Urinary bladder (tissue), 3 donors: ENCODE measurements at regions not wholly inside any gene's neighbourhood (a gene's known extent, or its start where the extent isn't known, plus 50 kb on each side); places are given as distances from the start of the nearest gene placed in this dataset.

Experiments used
- DNase-seq: peaks from one replicate; pipeline ENCODE4 v3.0.0-alpha.2; 2015; ENCODE audit errors: extremely low spot score
- H3K27ac ChIP-seq: one replicate; pipeline ENCODE4 v1.5.1; 2013; ENCODE audit warnings: low read depth, mild to moderate bottlenecking, moderate library complexity
- H3K36me3 ChIP-seq: one replicate; pipeline ENCODE4 v1.6.1; 2013; ENCODE audit warnings: mild to moderate bottlenecking, moderate library complexity; ENCODE audit not compliant: insufficient read depth
- H3K4me1 ChIP-seq: one replicate; pipeline ENCODE4 v1.6.1; 2013; ENCODE audit warnings: mild to moderate bottlenecking, moderate library complexity; ENCODE audit not compliant: insufficient read depth
- H3K4me3 ChIP-seq: one replicate; pipeline ENCODE4 v1.5.1; 2013; ENCODE audit warnings: low read depth, low read length
- WGBS: extraction: QIAGEN DNeasy Blood & Tissue Kit; methylation state at CpG from one replicate; pipeline ENCODE4 v1.1.7; 2013; 5-methylcytosine and 5-hydroxymethylcytosine counted together
- donor health status: healthy with polysubstance abuse.
- donor health status: healthy.

DNA sequence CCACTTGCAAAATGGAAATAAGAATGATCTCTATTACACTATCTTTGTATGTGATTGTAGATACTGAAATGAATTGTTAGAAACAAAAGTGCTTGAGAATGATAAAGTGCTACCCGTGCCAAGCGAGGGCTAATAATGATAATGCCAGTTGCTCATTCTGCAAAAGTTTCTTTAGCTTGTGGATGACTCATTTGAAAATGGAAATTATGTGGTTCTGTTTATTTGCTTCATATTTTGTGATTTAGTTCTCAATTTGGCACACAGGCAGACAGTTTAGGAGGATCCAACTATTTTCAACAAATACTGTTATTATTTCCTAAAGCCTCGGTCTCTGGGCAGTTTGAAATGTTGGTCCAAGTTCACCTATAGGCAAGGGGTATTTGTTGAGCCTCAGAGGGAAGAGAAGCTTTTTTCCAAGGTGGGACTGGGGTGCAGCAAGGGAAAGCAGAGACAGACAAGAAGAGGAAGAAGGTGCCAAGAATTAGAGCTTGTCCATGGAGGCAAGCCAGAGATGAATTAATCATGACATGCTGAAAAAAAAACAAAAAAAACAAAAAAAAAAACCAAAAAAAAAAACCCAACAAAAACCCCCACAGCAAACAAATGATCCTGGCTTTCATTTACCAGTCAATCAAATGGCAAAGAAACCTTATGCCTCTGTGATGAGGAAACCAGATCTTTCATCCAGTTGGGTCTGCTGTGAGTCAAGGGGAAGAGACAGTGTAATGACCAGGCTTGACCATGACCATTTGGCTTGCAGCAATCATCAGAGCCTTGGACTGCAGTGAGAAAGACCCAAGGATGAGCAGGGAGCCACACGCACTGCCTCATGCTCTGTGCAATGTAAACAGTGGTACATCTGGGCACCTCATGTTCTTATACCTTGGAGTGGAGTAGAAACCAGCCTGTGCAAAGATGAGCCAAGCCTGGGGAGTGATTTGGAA lies 285.0 kb upstream of the HABP2 start:
- H3K4me3 ChIP-seq = no peak overlapping the region
- 60% methylated on average over 4 of the region's 4 CpGs for WGBS
- no peak overlapping the region for H3K27ac ChIP-seq
- DNase-seq = no peak
- H3K4me1 ChIP-seq = peaks cover 1% of the 10 kb centered on the region
- H3K36me3 ChIP-seq = no peaks in the 10 kb centered on the region

DNA sequence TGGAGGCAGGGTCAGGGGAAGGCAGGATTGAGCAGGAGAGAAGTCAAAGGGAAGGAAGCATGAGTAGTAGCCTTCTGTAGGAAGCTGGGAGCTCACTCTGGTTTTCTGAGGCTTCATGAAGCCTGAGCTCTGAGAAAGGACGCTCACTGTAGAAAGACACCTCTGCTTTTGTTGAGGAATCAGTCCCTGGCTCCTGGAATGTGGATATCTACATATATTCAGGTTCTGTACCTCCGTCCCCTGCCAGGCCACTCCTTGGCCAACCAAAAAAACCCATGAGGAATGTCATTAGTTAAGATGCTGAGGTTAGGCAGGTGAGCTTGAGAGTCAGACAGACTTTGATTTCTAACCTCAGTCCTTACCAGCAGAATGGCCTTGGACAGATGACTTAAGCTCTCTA lies 283.5 kb upstream of the HABP2 start:
- H3K4me3 ChIP-seq = no peak overlapping the region
- H3K36me3 ChIP-seq = no peaks in the 10 kb centered on the region
- DNase-seq = no peak
- H3K4me1 ChIP-seq = peaks cover 1% of the 10 kb centered on the region
- no peak overlapping the region for H3K27ac ChIP-seq
- WGBS = 91% methylated on average over 2 of the region's 2 CpGs

DNA sequence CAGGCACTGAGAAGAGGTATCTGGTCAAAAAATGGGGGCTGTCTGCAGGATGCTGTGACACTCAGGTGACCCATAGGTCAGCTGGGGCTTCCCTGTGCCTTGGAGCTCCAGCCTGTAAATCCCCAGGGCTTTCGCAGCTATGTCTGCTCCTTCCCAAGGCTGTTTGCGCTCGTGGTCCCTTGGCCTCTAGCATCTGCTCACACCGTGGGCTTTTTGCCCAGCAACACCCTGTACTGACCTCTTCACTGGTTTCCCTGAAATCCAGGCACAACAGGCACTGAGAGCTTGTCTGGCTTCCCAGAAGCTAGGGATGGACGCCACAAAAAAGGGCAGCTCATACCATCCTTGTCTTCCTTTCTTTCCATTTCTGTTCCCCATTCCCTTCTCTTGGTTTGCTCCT lies 280.3 kb upstream of the HABP2 start:
- WGBS = 83% methylated on average over 5 of the region's 5 CpGs
- no peak for DNase-seq
- Histone ChIP-seq H3K4me1 (peaks cover 1% of the 10 kb centered on the region), H3K36me3 (no peaks in the 10 kb centered on the region), H3K4me3 (no peak overlapping the region), H3K27ac (no peak overlapping the region)

DNA sequence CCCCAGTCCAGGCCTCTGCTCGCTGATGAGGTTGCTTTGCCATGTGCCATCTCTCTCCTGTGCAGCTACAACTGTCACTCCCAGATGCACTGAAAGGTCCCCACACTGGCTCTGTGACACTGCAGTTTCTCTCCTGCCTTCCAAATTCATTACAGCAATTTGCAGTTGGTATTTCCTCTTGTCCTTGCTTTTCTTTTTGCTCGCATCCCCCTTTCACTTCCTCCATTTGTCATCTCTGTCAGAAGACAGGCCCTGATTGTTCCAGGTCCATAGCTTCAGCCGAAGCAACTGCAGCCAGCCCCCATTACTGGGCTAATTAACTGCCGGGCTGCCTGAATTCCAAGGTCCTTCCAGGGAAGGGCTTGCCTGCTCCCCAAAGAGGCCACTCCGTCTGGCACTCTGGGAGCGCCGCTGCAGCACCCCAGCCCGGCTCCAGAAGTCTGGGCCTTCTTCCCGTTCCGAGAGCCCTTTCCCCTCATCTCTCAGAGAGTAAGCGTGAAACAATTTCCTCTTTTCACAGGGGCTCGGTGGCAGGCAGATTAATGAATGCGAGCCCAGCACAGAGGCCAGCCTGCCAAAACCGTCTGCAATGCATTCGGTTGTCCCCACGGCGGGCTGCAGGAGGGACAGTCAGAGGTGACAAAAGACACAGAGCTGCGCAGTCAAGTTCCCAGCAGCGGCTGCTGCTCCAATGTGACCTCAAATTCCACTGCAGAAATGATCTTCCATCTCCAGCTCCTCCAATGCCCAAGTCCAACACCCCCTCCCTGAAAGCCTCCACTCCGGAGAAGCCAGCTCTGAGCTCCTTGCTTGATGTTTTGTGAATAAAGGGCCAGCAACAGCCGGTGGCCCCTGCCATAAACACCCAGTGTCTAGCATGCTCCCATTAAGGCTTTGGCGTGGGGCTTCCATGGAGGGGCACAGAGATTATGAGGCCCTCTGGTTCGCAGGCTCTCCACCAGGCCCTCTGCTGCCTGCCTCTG lies 279.4 kb upstream of the HABP2 start:
- 54% methylated on average over 23 of the region's 23 CpGs for WGBS
- no peaks in the 10 kb centered on the region for H3K36me3 ChIP-seq
- no peaks in the 10 kb centered on the region for H3K4me1 ChIP-seq
- DNase-seq = no peak
- H3K4me3 ChIP-seq = no peak overlapping the region
- no peak overlapping the region for H3K27ac ChIP-seq

DNA sequence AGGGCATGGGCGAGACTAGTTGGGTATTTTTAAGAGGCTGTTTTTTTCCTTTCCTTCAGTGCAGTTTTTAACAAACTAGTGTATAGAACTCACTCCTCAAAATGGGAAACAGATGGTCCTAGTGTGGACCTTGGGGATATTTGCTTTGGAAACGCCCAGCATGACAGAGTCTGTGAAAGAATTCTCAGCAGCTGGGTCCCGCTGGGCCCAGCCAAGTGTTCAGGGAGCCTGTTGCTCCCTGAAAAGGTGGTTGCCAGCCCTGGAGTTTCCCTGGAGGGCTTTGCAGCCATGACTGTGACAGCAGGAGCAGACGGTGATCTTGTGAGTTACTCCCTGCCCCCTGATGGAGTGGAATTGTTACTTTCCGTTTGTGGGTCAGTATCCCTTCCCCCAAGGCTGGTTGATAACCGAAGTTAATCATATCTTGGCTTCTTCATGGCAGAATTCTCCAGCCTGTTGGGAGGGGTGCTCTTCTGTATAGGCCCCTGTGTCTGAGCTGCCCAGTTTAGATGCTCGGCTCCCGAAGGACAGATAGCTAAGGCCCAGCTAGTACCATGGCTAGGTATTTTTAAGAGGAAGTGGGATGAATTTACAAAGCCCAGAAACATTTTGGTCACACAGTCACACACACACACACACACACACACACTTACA lies 278.6 kb upstream of the HABP2 start:
- Histone ChIP-seq H3K27ac (no peak overlapping the region), H3K4me3 (no peak overlapping the region), H3K4me1 (no peaks in the 10 kb centered on the region), H3K36me3 (no peaks in the 10 kb centered on the region)
- no peak for DNase-seq
- WGBS = 65% methylated on average over 8 of the region's 8 CpGs

DNA sequence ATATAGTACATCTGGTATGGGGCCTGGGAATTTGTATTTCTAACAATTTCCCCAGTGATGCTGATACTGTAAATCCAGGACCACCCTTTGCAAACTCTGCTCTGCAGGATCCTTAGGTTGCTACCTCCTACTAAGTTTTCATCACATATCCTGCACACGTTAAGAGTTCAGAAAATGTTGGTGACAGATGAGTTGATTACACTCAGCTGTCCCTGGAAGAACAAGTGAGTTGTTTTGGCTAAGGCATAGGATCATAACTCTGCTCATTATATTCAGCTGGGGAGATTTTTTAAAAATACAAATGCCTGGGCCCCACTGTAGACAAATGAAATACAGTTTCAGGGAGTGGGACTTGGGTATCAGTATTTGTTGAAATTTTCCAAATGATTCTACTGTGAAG lies 274.6 kb upstream of the HABP2 start:
- DNase-seq = no peak
- Histone ChIP-seq H3K4me1 (no peaks in the 10 kb centered on the region), H3K36me3 (no peaks in the 10 kb centered on the region), H3K4me3 (no peak overlapping the region), H3K27ac (no peak overlapping the region)
- WGBS = 53% methylated on average over 1 of the region's 1 CpG

DNA sequence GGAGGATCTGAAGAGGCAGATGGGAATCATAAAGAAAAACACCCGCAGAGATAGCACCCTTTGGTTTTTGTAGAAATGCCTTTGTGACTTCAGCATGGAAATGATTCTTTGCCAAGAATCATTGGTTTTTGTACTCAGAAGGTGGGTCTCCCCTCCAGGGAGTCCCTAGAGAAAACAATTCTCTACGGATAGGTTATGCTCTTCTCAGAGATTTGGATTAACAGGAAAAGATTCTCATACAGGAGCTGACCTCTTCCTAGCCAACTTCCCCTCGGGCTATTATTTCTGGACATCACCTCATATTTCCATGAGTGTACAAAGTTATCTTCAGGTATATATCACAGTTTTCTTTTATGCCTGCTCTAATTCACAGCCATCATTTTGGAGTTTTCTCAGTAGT lies 274.2 kb upstream of the HABP2 start:
- H3K36me3 ChIP-seq = no peaks in the 10 kb centered on the region
- H3K4me1 ChIP-seq = no peaks in the 10 kb centered on the region
- no peak for DNase-seq
- H3K4me3 ChIP-seq = no peak overlapping the region
- WGBS = 59% methylated on average over 3 of the region's 3 CpGs
- no peak overlapping the region for H3K27ac ChIP-seq

DNA sequence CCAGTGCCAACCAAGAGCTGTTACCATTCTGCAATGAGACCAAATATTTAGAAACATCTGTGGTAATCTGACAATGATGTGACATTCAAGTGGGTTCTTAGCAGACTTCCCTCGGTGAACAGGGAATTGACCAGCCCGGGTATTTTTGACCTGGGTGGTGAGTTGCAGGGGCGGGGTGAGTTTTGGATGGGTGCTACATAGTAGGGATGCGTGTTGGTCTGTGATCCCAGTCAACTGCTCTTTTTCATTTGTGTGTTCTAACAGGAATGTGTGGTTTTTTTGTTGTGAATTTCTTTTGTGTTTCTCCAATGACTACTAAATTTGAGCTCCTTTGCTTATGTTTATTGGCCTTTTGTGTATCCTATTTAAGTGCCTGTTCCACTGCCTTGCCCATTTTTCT lies 273.6 kb upstream of the HABP2 start:
- 95% methylated on average over 4 of the region's 4 CpGs for WGBS
- no peaks in the 10 kb centered on the region for H3K36me3 ChIP-seq
- no peak overlapping the region for H3K27ac ChIP-seq
- DNase-seq = no peak
- H3K4me3 ChIP-seq = no peak overlapping the region
- no peaks in the 10 kb centered on the region for H3K4me1 ChIP-seq

DNA sequence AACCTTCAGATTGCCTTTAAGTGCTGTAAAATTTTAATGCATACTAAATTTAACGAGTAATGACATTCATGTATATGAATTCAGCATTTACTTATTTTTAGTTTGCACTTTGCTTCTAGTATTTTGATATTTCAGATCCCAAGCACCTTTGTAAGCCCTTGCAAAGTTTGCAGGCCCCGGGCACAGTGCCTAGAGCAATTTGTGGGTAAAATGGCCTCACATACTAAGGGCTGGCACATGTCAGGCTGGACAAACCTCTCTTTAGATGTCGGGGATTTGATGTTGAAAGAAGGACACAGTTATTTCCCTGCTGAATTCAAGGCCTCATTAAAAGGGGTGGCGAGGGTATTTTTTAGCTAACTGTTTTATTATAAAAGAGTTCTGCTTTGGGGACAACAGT lies 270.3 kb upstream of the HABP2 start:
- 93% methylated on average over 4 of the region's 4 CpGs for WGBS
- no peak for DNase-seq
- H3K27ac ChIP-seq = no peak overlapping the region
- no peaks in the 10 kb centered on the region for H3K4me1 ChIP-seq
- no peak overlapping the region for H3K4me3 ChIP-seq
- no peaks in the 10 kb centered on the region for H3K36me3 ChIP-seq

DNA sequence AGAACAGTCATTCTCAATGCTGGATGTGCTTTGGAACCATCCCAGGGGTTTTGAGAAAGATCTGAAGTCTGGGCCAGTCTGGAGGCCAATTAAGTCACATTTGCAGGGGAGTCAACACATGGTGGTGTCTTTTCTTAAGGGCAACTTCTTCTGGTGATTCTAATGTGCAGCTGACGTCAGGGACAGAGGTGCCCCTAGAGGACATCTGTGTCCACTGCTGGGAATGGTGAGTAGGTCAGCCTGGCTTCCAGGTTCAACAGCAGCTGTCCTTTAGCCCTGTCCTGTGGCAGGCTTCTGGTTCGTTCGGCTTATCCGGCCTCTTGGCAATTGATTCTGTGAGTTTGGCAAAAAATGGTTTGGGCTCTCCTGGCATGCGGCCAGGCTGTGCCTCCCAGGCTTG lies 269.7 kb upstream of the HABP2 start:
- Histone ChIP-seq H3K4me1 (no peaks in the 10 kb centered on the region), H3K4me3 (no peak overlapping the region), H3K27ac (no peak overlapping the region), H3K36me3 (no peaks in the 10 kb centered on the region)
- no peak for DNase-seq
- WGBS = 93% methylated on average over 5 of the region's 5 CpGs

DNA sequence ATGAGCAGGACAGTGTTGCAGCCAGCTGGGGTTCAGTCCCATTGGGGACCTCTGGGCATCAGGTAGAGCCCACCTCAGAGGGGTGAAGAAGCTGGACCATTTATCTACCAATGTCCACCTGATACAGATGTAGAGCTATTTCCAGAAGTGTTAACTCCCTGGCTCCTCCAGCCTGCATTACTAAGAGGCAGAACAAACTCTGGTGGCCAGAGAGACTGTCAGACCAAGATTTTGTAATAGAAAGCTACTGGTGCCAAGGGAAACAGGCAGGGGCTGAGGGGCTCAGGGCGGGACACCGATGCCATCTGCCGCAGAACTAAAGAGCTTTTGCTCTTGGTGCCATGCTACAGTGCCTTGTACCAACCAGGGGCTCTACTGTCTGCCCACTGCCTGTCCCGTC lies 268.2 kb upstream of the HABP2 start:
- H3K36me3 ChIP-seq = no peaks in the 10 kb centered on the region
- H3K4me1 ChIP-seq = no peaks in the 10 kb centered on the region
- H3K27ac ChIP-seq = no peak overlapping the region
- DNase-seq = no peak
- no peak overlapping the region for H3K4me3 ChIP-seq
- 96% methylated on average over 4 of the region's 4 CpGs for WGBS

DNA sequence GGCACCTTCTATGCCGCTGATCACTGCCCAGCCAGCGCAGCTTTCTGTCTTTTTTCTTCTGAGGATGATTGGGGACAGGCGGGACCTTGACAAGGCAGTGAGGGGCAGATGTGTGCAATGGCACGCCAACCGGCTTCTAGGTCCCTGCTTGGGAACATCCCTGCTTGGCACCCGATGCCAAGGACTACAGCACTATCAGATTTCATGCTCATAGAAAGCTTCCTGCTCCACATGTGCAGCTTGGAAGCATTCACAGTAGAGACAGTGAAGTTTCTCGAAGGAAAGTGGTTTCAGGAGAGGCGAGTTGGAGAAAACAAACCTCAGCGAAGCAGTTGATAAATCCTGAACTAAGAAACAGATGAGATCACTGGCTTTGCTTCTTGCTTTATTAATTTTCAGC lies 267.5 kb upstream of the HABP2 start:
- Histone ChIP-seq H3K4me3 (no peak overlapping the region), H3K4me1 (no peaks in the 10 kb centered on the region), H3K27ac (no peak overlapping the region), H3K36me3 (no peaks in the 10 kb centered on the region)
- WGBS = 74% methylated on average over 9 of the region's 9 CpGs
- no peak for DNase-seq

DNA sequence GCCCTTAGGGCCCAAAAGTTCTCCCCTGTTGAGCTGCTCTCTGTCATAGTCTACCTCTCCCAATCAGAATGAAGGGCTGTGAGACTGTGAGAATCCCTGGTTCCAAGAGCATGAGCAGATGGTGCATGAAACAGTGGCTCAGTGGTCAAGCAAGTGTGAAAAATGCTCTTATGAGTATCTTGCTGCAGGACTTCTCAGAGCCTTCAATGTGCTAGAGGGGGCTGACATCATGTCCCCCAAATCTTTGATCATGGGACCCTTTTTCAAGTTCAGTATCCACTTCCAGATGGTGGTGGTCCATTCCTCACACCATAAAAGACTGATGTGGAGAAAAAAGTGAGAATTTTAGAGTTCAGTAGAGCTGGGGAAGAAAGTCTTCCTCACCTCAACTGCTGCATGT lies 265.3 kb upstream of the HABP2 start:
- no peaks in the 10 kb centered on the region for H3K4me1 ChIP-seq
- H3K4me3 ChIP-seq = no peak overlapping the region
- no peak overlapping the region for H3K27ac ChIP-seq
- no peaks in the 10 kb centered on the region for H3K36me3 ChIP-seq
- DNase-seq = no peak
